ENCODE measurements at regions not wholly inside any gene's neighbourhood (a gene's known extent, or its start where the extent isn't known, plus 50 kb on each side); places are given as distances from the start of the nearest gene placed in this dataset.

GRCh38 chr3:22759636-22760310, 443.4 kb upstream of the UBE2E2 start:
- no peak overlapping the region for H2AFZ ChIP-seq (ENCODE audit: low read length)
- no peak overlapping the region for H3K4me2 ChIP-seq (ENCODE audit: insufficient read depth, low read length, poor library complexity, severe bottlenecking)
- no peaks in the 10 kb centered on the region for H3K4me1 ChIP-seq (ENCODE audit: control insufficient read depth in 2 of 2, insufficient read depth in 1 of 2, low read depth in 1 of 2, low read length in 2 of 2)
- H3K36me3 ChIP-seq (replicated peaks in 1 of 2; ENCODE audit: control insufficient read depth in 2 of 2, insufficient read depth in 2 of 2, low read length in 2 of 2): no peaks in the 10 kb centered on the region
- H2BK120ac ChIP-seq (ENCODE audit: low read depth, low read length): no peak overlapping the region
- no peak overlapping the region for H2AK5ac ChIP-seq (ENCODE audit: low read depth, low read length)
- H3K18ac ChIP-seq (ENCODE audit: low read length): no peak overlapping the region
- H2BK12ac ChIP-seq (ENCODE audit: low read length): no peak overlapping the region
- no peak for DNase-seq (ENCODE audit: low spot score)
- no peaks in the 10 kb centered on the region for H3K79me1 ChIP-seq (ENCODE audit: low read depth, low read length)
- no peak overlapping the region for H3K23ac ChIP-seq (ENCODE audit: low read depth, low read length, poor library complexity)
- no peak overlapping the region for H2BK5ac ChIP-seq (ENCODE audit: low read length)
- H3K14ac ChIP-seq (ENCODE audit: low read length): no peak overlapping the region
- peaks cover 0 to 3% of the 10 kb centered on the region in 2 donors for H3K9me3 ChIP-seq (replicated peaks in 1 of 2; ENCODE audit: control insufficient read depth in 2 of 2, insufficient read depth in 1 of 2, low read depth in 1 of 2, low read length in 2 of 2)
- H4K8ac ChIP-seq (ENCODE audit: low read depth, low read length): no peak overlapping the region
- H3K4me3 ChIP-seq (ENCODE audit: low read length in 2 of 2): no peak overlapping the region
- no peak overlapping the region for H3K4ac ChIP-seq (ENCODE audit: low read length)
- no CpG with 5 or more reads among the region's 3 CpGs for WGBS, 2 donors (ENCODE audit: extremely low coverage in 2 of 2, insufficient read length in 2 of 2, insufficient replicate concordance in 1 of 2)
- H2BK15ac ChIP-seq (ENCODE audit: low read length): no peak overlapping the region
- H4K91ac ChIP-seq (ENCODE audit: low read depth, low read length, poor library complexity): no peak overlapping the region
- H3K27me3 ChIP-seq (ENCODE audit: control insufficient read depth in 3 of 3, insufficient read depth in 3 of 3, low read depth in 1 of 3, low read length in 3 of 3): peaks cover 0 to 2% (median 0%) of the 10 kb centered on the region in 3 experiments
- no peak overlapping the region for H3K9ac ChIP-seq (ENCODE audit: low read depth, low read length, poor library complexity)
- H3K27ac ChIP-seq (replicated peaks; ENCODE audit: low read length): no peak overlapping the region

- Histone ChIP-seq H3K23ac (ENCODE audit: low read depth, low read length, poor library complexity) (no peak overlapping the region), H3K79me1 (ENCODE audit: low read depth, low read length) (no peaks in the 10 kb centered on the region), H3K27me3 (ENCODE audit: control insufficient read depth in 3 of 3, insufficient read depth in 3 of 3, low read depth in 1 of 3, low read length in 3 of 3) (peaks cover 0 to 2% (median 0%) of the 10 kb centered on the region in 3 experiments), H3K4me3 (ENCODE audit: low read length in 2 of 2) (no peak overlapping the region), H3K14ac (ENCODE audit: low read length) (no peak overlapping the region), H2AK5ac (ENCODE audit: low read depth, low read length) (no peak overlapping the region), H3K9me3 (replicated peaks in 1 of 2; ENCODE audit: control insufficient read depth in 2 of 2, insufficient read depth in 1 of 2, low read depth in 1 of 2, low read length in 2 of 2) (peaks cover 0 to 3% of the 10 kb centered on the region in 2 donors), H3K4ac (ENCODE audit: low read length) (no peak overlapping the region), H3K36me3 (replicated peaks in 1 of 2; ENCODE audit: control insufficient read depth in 2 of 2, insufficient read depth in 2 of 2, low read length in 2 of 2) (no peaks in the 10 kb centered on the region), H3K4me2 (ENCODE audit: insufficient read depth, low read length, poor library complexity, severe bottlenecking) (no peak overlapping the region), H3K27ac (replicated peaks; ENCODE audit: low read length) (no peak overlapping the region), H2AFZ (ENCODE audit: low read length) (no peak overlapping the region), H3K4me1 (ENCODE audit: control insufficient read depth in 2 of 2, insufficient read depth in 1 of 2, low read depth in 1 of 2, low read length in 2 of 2) (peaks cover 0 to 1% of the 10 kb centered on the region in 2 donors), H2BK5ac (ENCODE audit: low read length) (no peak overlapping the region), H4K8ac (ENCODE audit: low read depth, low read length) (no peak overlapping the region), H2BK15ac (ENCODE audit: low read length) (no peak overlapping the region), H2BK120ac (ENCODE audit: low read depth, low read length) (no peak overlapping the region), H3K18ac (ENCODE audit: low read length) (no peak overlapping the region), H2BK12ac (ENCODE audit: low read length) (no peak overlapping the region), H4K91ac (ENCODE audit: low read depth, low read length, poor library complexity) (no peak overlapping the region), H3K9ac (ENCODE audit: low read depth, low read length, poor library complexity) (no peak overlapping the region)
- no peak for DNase-seq (ENCODE audit: low spot score)
Measured at GRCh38 chr3:22765679-22766078, 437.4 kb upstream of the UBE2E2 start.

GRCh38 chr3:22777834-22778233, 425.3 kb upstream of the UBE2E2 start:
- no peak overlapping the region for H3K14ac ChIP-seq (ENCODE audit: low read length)
- no peak overlapping the region for H3K23ac ChIP-seq (ENCODE audit: low read depth, low read length, poor library complexity)
- no peak overlapping the region for H2BK15ac ChIP-seq (ENCODE audit: low read length)
- WGBS, 2 donors (ENCODE audit: extremely low coverage in 2 of 2, insufficient read length in 2 of 2, insufficient replicate concordance in 1 of 2): no CpG with 5 or more reads among the region's 1 CpG
- no peak overlapping the region for H3K18ac ChIP-seq (ENCODE audit: low read length)
- no peak overlapping the region for H3K4ac ChIP-seq (ENCODE audit: low read length)
- H3K36me3 ChIP-seq (replicated peaks in 1 of 2; ENCODE audit: control insufficient read depth in 2 of 2, insufficient read depth in 2 of 2, low read length in 2 of 2): no peaks in the 10 kb centered on the region
- H4K91ac ChIP-seq (ENCODE audit: low read depth, low read length, poor library complexity): no peak overlapping the region
- H2BK120ac ChIP-seq (ENCODE audit: low read depth, low read length): no peak overlapping the region
- H3K27me3 ChIP-seq (ENCODE audit: control insufficient read depth in 3 of 3, insufficient read depth in 3 of 3, low read depth in 1 of 3, low read length in 3 of 3): no peaks in the 10 kb centered on the region
- no peak overlapping the region for H2AFZ ChIP-seq (ENCODE audit: low read length)
- H3K4me3 ChIP-seq (ENCODE audit: low read length in 2 of 2): no peak overlapping the region
- no peaks in the 10 kb centered on the region for H3K4me1 ChIP-seq (ENCODE audit: control insufficient read depth in 2 of 2, insufficient read depth in 1 of 2, low read depth in 1 of 2, low read length in 2 of 2)
- H3K9ac ChIP-seq (ENCODE audit: low read depth, low read length, poor library complexity): no peak overlapping the region
- no peak overlapping the region for H2BK12ac ChIP-seq (ENCODE audit: low read length)
- no peak for DNase-seq (ENCODE audit: low spot score)
- H3K27ac ChIP-seq (replicated peaks; ENCODE audit: low read length): no peak overlapping the region
- H2AK5ac ChIP-seq (ENCODE audit: low read depth, low read length): no peak overlapping the region
- H3K79me1 ChIP-seq (ENCODE audit: low read depth, low read length): no peaks in the 10 kb centered on the region
- no peak overlapping the region for H2BK5ac ChIP-seq (ENCODE audit: low read length)
- H4K8ac ChIP-seq (ENCODE audit: low read depth, low read length): no peak overlapping the region
- no peak overlapping the region for H3K4me2 ChIP-seq (ENCODE audit: insufficient read depth, low read length, poor library complexity, severe bottlenecking)
- no peaks in the 10 kb centered on the region for H3K9me3 ChIP-seq (replicated peaks in 1 of 2; ENCODE audit: control insufficient read depth in 2 of 2, insufficient read depth in 1 of 2, low read depth in 1 of 2, low read length in 2 of 2)

GRCh38 chr3:22779737-22780136, 423.4 kb upstream of the UBE2E2 start:
- Histone ChIP-seq H3K4me1 (ENCODE audit: control insufficient read depth in 2 of 2, insufficient read depth in 1 of 2, low read depth in 1 of 2, low read length in 2 of 2) (no peaks in the 10 kb centered on the region), H3K27ac (replicated peaks; ENCODE audit: low read length) (no peak overlapping the region), H2BK12ac (ENCODE audit: low read length) (no peak overlapping the region), H3K4me2 (ENCODE audit: insufficient read depth, low read length, poor library complexity, severe bottlenecking) (no peak overlapping the region), H3K18ac (ENCODE audit: low read length) (no peak overlapping the region), H2BK5ac (ENCODE audit: low read length) (no peak overlapping the region), H3K14ac (ENCODE audit: low read length) (no peak overlapping the region), H3K9ac (ENCODE audit: low read depth, low read length, poor library complexity) (no peak overlapping the region), H3K4ac (ENCODE audit: low read length) (no peak overlapping the region), H3K9me3 (replicated peaks in 1 of 2; ENCODE audit: control insufficient read depth in 2 of 2, insufficient read depth in 1 of 2, low read depth in 1 of 2, low read length in 2 of 2) (no peaks in the 10 kb centered on the region), H3K27me3 (ENCODE audit: control insufficient read depth in 3 of 3, insufficient read depth in 3 of 3, low read depth in 1 of 3, low read length in 3 of 3) (no peaks in the 10 kb centered on the region), H2BK120ac (ENCODE audit: low read depth, low read length) (no peak overlapping the region), H2BK15ac (ENCODE audit: low read length) (no peak overlapping the region), H3K79me1 (ENCODE audit: low read depth, low read length) (no peaks in the 10 kb centered on the region), H4K8ac (ENCODE audit: low read depth, low read length) (no peak overlapping the region), H3K23ac (ENCODE audit: low read depth, low read length, poor library complexity) (no peak overlapping the region), H2AK5ac (ENCODE audit: low read depth, low read length) (no peak overlapping the region), H3K36me3 (replicated peaks in 1 of 2; ENCODE audit: control insufficient read depth in 2 of 2, insufficient read depth in 2 of 2, low read length in 2 of 2) (no peaks in the 10 kb centered on the region), H2AFZ (ENCODE audit: low read length) (no peak overlapping the region), H3K4me3 (ENCODE audit: low read length in 2 of 2) (no peak overlapping the region), H4K91ac (ENCODE audit: low read depth, low read length, poor library complexity) (no peak overlapping the region)
- no peak for DNase-seq (ENCODE audit: low spot score)
- WGBS, 2 donors (ENCODE audit: extremely low coverage in 2 of 2, insufficient read length in 2 of 2, insufficient replicate concordance in 1 of 2): no CpG with 5 or more reads among the region's 2 CpGs
